ENCODE measurements at regions not wholly inside any gene's neighbourhood (a gene's known extent, or its start where the extent isn't known, plus 50 kb on each side); places are given as distances from the start of the nearest gene placed in this dataset.

DNA sequence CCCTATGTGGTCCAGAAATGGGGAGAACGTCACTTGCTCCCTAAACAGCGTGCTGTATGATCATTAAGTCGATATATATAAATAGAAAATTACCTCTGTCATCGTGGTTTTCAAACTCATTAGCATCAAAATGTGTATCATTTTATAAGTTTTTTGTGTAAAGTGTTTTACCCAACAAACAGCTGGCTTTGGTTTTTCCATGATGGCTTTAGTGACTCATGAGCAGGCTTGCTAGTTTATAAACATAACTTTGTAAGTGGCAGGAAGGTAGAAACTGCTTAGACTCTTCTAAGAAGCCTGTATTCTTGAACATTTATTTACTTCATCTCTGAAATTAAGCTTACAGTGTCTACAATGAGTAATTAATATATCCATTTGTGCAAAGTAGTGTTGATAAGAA, 108.4 kb upstream of the DIPK2B start:
- no peak for ATAC-seq
- 46 to 71% methylated on average over 3 to 4 of the region's 4 CpGs for WGBS, 2 donors (ENCODE audit: low coverage in 1 of 2)
- no peak overlapping the region for H3K4me3 ChIP-seq
- no peaks in the 10 kb centered on the region for H3K36me3 ChIP-seq
- H3K4me1 ChIP-seq = no peaks in the 10 kb centered on the region
- TF ChIP-seq, protein P1, sequence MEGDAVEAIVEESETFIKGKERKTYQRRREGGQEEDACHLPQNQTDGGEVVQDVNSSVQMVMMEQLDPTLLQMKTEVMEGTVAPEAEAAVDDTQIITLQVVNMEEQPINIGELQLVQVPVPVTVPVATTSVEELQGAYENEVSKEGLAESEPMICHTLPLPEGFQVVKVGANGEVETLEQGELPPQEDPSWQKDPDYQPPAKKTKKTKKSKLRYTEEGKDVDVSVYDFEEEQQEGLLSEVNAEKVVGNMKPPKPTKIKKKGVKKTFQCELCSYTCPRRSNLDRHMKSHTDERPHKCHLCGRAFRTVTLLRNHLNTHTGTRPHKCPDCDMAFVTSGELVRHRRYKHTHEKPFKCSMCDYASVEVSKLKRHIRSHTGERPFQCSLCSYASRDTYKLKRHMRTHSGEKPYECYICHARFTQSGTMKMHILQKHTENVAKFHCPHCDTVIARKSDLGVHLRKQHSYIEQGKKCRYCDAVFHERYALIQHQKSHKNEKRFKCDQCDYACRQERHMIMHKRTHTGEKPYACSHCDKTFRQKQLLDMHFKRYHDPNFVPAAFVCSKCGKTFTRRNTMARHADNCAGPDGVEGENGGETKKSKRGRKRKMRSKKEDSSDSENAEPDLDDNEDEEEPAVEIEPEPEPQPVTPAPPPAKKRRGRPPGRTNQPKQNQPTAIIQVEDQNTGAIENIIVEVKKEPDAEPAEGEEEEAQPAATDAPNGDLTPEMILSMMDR (IDR thresholded peaks at IDR 0.05) = no peak
- TF ChIP-seq POLR2AphosphoS5 (IDR thresholded peaks at IDR 0.05) = no peak
- TF ChIP-seq POLR2A (IDR thresholded peaks at IDR 0.05) = no peak
- TF ChIP-seq EP300 (IDR thresholded peaks at IDR 0.05) = no peak
- H3K9me3 ChIP-seq = no peaks in the 10 kb centered on the region
- no peak overlapping the region for H3K27ac ChIP-seq
- H3K27me3 ChIP-seq = no peaks in the 10 kb centered on the region

DNA sequence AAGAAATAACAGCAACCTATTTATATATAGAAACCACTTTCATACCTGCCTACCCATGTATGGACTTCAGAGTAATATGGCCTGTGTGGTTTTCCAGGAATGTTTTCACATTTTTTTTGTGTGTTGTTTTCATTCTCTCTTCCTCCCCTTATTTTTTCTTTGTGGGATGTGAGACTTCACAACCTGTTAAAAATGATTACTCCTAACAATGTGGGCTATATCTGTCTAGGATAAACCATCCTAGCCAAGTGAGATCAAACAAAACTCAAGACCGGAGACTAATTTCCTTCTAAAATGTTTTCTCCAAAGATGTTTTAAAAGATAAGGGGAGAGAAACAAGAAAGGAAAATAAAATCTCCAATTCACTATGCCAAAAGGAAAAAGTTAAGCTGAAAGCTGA, 106.1 kb upstream of the DIPK2B start:
- no peaks in the 10 kb centered on the region for H3K27me3 ChIP-seq
- WGBS, 2 donors (ENCODE audit: low coverage in 1 of 2) = 55% methylated on average over 1 of the region's 1 CpG; no CpG with 5 or more reads in 1 of the 2 donors
- TF ChIP-seq POLR2A (IDR thresholded peaks at IDR 0.05) (no peak), POLR2AphosphoS5 (IDR thresholded peaks at IDR 0.05) (no peak), EP300 (IDR thresholded peaks at IDR 0.05) (no peak)
- TF ChIP-seq, protein P1 (IDR thresholded peaks at IDR 0.05) = no peak
- H3K4me1 ChIP-seq = no peaks in the 10 kb centered on the region
- no peaks in the 10 kb centered on the region for H3K36me3 ChIP-seq
- H3K9me3 ChIP-seq = no peaks in the 10 kb centered on the region
- no peak overlapping the region for H3K27ac ChIP-seq
- ATAC-seq = no peak
- no peak overlapping the region for H3K4me3 ChIP-seq

DNA sequence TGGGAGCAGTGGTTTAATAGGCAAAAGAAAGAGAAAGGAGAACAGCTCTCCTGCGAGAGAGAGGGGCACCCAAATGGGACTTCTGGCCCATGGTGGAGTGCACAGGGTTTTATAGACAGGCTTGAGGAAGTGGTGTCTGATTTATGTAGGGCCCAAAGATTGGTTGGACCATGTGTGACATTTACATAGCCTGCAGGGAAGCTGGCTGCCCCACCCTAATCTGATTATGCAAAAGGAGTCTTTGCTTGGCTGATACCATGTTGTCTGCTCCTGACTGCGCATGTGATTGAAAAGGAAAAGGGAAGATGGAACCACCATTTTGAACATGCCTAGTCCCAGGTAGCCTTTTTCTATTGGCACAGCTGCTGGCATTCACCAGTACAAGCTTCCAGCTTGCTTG, 100.0 kb upstream of the DIPK2B start:
- WGBS, 2 donors (ENCODE audit: low coverage in 1 of 2) = 79% methylated on average over 2 of the region's 2 CpGs; no CpG with 5 or more reads in 1 of the 2 donors
- no peak overlapping the region for H3K27ac ChIP-seq
- ATAC-seq = no peak
- H3K36me3 ChIP-seq = no peaks in the 10 kb centered on the region
- no peak overlapping the region for H3K4me3 ChIP-seq
- TF ChIP-seq, protein P1 (IDR thresholded peaks at IDR 0.05) = no peak
- TF ChIP-seq POLR2A (IDR thresholded peaks at IDR 0.05) = no peak
- TF ChIP-seq POLR2AphosphoS5 (IDR thresholded peaks at IDR 0.05) = no peak
- TF ChIP-seq EP300 (IDR thresholded peaks at IDR 0.05) = no peak
- H3K9me3 ChIP-seq = no peaks in the 10 kb centered on the region
- no peaks in the 10 kb centered on the region for H3K4me1 ChIP-seq
- no peaks in the 10 kb centered on the region for H3K27me3 ChIP-seq

DNA sequence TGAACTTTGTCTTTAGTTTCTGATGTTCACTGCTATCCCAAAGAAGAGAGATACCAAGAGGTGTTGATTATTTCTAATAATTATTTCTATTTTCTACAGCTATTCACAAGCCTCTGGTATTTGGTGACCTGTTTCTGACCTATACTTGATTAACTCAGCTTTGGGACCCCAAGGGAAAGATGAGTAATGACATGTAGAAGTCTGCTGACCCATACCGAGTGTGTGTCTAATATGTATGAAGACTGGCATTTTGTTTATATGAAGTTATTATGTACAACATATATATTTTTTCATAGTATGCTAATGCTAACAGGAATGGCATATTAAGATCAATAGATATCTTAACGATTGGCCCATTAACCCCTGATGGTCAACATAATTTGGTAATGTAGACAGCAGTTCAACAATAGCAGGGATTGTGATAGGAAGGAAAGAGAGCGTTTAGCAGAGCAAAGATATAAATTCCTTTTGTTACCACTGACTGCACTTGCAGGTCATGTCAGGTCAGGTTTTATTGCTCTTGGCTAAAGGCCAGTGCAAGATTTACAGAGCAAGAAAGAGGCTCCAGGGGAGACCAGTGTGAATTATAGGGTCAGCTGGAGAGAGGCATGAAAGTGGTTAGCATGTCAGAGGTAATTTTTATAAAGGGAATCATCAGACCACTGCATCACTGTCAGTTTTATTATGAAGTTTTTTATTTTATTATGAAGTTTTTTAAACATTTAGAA, 94.7 kb upstream of the DIPK2B start:
- no peak for ATAC-seq
- no peak overlapping the region for H3K27ac ChIP-seq
- TF ChIP-seq, protein P1 (IDR thresholded peaks at IDR 0.05) = no peak
- TF ChIP-seq POLR2AphosphoS5 (IDR thresholded peaks at IDR 0.05) (no peak), POLR2A (IDR thresholded peaks at IDR 0.05) (no peak), EP300 (IDR thresholded peaks at IDR 0.05) (no peak)
- 28 to 40% methylated on average over 2 to 3 of the region's 3 CpGs for WGBS, 2 donors (ENCODE audit: low coverage in 1 of 2)
- H3K4me1 ChIP-seq = no peaks in the 10 kb centered on the region
- H3K36me3 ChIP-seq = no peaks in the 10 kb centered on the region
- H3K27me3 ChIP-seq = no peaks in the 10 kb centered on the region
- H3K4me3 ChIP-seq = no peak overlapping the region
- no peaks in the 10 kb centered on the region for H3K9me3 ChIP-seq

DNA sequence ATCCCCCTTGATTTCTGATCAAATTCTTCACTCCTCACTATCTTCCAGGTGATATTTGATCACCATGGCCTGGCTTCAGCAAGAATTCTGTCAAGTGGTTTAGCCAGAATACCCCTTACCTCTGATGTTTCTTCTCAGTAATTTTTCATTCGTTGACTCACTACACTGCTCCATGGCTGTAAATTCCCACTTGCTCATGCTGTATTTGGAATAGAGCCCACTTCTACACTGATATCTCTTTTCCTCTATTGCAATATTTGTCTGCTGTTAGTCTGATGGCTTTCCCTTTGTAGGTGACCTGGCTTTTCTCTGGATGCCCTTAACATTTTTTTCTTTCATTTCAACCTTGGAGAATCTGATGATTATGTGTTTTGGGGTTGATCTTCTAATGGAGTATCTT, 73.9 kb upstream of the DIPK2B start:
- WGBS, 2 donors (ENCODE audit: low coverage in 1 of 2) = 82 to 83% methylated on average over 1 of the region's 1 CpG
- H3K36me3 ChIP-seq = no peaks in the 10 kb centered on the region
- H3K4me3 ChIP-seq = no peak overlapping the region
- TF ChIP-seq POLR2A (IDR thresholded peaks at IDR 0.05) (no peak), EP300 (IDR thresholded peaks at IDR 0.05) (no peak), POLR2AphosphoS5 (IDR thresholded peaks at IDR 0.05) (no peak)
- TF ChIP-seq, protein P1 (IDR thresholded peaks at IDR 0.05) = no peak
- no peaks in the 10 kb centered on the region for H3K27me3 ChIP-seq
- H3K9me3 ChIP-seq = peaks cover 0 to 2% (median 0%) of the 10 kb centered on the region in 3 donors
- no peak for ATAC-seq
- no peak overlapping the region for H3K27ac ChIP-seq
- H3K4me1 ChIP-seq = no peaks in the 10 kb centered on the region
